ENCODE measurements at regions not wholly inside any gene's neighbourhood (a gene's known extent, or its start where the extent isn't known, plus 50 kb on each side); places are given as distances from the start of the nearest gene placed in this dataset.

GRCh38 chr10:43879162-43879561, 230.5 kb upstream of the ZNF32 start:
- no peak for TF ChIP-seq CTCF (IDR thresholded peaks at IDR 0.05; ENCODE audit: low read depth, low read length)
- TF ChIP-seq EZH2phosphoT487 (IDR thresholded peaks at IDR 0.05; ENCODE audit: low read depth): no peak
